ENCODE measurements at regions not wholly inside any gene's neighbourhood (a gene's known extent, or its start where the extent isn't known, plus 50 kb on each side); places are given as distances from the start of the nearest gene placed in this dataset.

DNA sequence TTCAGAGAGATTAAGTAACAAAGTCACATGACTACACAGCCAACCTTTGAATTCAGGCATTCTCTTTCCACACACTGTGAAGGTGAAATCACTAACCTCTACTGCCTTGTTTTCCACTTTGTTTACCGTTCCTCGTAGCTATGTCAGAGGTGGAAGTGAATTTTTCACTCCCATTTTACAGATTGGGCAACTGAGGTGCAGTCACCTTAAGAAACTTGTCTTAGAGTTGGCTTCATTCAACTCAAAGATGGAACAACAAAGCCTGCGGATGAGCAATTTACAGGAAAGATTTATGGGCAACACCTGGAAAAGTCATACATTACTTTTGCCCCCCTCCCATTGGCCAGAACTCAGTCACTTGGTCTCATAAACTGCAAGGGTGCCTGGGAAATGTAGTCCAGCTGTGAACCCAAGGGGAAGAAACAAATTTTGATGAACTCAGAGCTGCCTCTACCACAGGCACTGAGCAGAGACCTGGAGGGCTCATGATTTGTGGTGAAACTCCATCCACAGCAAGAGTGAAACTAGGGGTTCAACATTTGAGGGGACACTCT is 784.6 kb upstream of the EEF2KMT start:
- POLR2A ChIA-PET: no interaction called here
- CTCF ChIA-PET: no interaction called here
- no peak for DNase-seq (ENCODE audit: extremely low spot score)
- no peak for TF ChIP-seq SP1 (IDR thresholded peaks at IDR 0.05)
- TF ChIP-seq ZNF384 (IDR thresholded peaks at IDR 0.05): no peak
- TF ChIP-seq HDGF (IDR thresholded peaks at IDR 0.05; ENCODE audit: borderline replicate concordance): no peak
- no peak for TF ChIP-seq FOXK2 (IDR thresholded peaks at IDR 0.05)
- no peak for TF ChIP-seq L3MBTL2 (conservative IDR thresholded peaks at IDR 0.05)
- TF ChIP-seq, protein P1, sequence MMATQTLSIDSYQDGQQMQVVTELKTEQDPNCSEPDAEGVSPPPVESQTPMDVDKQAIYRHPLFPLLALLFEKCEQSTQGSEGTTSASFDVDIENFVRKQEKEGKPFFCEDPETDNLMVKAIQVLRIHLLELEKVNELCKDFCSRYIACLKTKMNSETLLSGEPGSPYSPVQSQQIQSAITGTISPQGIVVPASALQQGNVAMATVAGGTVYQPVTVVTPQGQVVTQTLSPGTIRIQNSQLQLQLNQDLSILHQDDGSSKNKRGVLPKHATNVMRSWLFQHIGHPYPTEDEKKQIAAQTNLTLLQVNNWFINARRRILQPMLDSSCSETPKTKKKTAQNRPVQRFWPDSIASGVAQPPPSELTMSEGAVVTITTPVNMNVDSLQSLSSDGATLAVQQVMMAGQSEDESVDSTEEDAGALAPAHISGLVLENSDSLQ (IDR thresholded peaks at IDR 0.05): no peak
- no peak for TF ChIP-seq SUZ12 (IDR thresholded peaks at IDR 0.05)
- TF ChIP-seq BHLHE40 (IDR thresholded peaks at IDR 0.05; ENCODE audit: borderline replicate concordance): no peak
- TF ChIP-seq LEF1 (IDR thresholded peaks at IDR 0.05; ENCODE audit: borderline replicate concordance): no peak
- no peak for TF ChIP-seq ELF4 (IDR thresholded peaks at IDR 0.05)
- TF ChIP-seq TARDBP (IDR thresholded peaks at IDR 0.05): no peak
- no peak for TF ChIP-seq CTBP1 (IDR thresholded peaks at IDR 0.05; ENCODE audit: borderline replicate concordance)

DNA sequence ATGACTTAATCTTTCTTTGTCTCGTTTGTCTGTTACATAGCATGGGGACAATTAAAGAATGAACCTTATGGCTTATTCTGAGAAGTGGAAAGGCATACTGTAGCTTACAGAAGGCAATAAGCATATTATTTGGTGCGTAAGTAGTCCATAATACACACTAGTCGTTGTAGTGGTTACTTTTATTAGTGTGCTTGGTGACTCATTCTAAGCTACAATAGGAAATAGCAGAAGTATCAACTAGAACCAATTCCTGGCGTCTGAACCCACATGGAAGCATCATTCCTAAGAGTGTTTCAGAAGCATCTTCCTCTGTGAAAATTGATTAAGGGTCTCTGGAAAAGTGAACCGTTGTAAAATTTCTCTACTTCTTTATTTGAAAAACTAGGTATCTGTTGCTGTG is 777.8 kb upstream of the EEF2KMT start:
- CTCF ChIA-PET: no interaction called here
- TF ChIP-seq SUZ12 (IDR thresholded peaks at IDR 0.05): no peak
- TF ChIP-seq TARDBP (IDR thresholded peaks at IDR 0.05): no peak
- no peak for TF ChIP-seq FOXK2 (IDR thresholded peaks at IDR 0.05)
- no peak for TF ChIP-seq FOXA1 (IDR thresholded peaks at IDR 0.05)
- no peak for TF ChIP-seq ELF4 (IDR thresholded peaks at IDR 0.05)
- TF ChIP-seq, protein P1 (IDR thresholded peaks at IDR 0.05): no peak
- TF ChIP-seq NFRKB (IDR thresholded peaks at IDR 0.05): no peak
- no peak for TF ChIP-seq SP1 (IDR thresholded peaks at IDR 0.05)
- no peak for TF ChIP-seq FOXM1 (IDR thresholded peaks at IDR 0.05; ENCODE audit: borderline replicate concordance)
- no peak for TF ChIP-seq BHLHE40 (IDR thresholded peaks at IDR 0.05; ENCODE audit: borderline replicate concordance)
- no peak for TF ChIP-seq CTBP1 (IDR thresholded peaks at IDR 0.05; ENCODE audit: borderline replicate concordance)
- TF ChIP-seq L3MBTL2 (conservative IDR thresholded peaks at IDR 0.05): no peak
- no peak for DNase-seq (ENCODE audit: extremely low spot score)
- POLR2A ChIA-PET: no interaction called here

DNA sequence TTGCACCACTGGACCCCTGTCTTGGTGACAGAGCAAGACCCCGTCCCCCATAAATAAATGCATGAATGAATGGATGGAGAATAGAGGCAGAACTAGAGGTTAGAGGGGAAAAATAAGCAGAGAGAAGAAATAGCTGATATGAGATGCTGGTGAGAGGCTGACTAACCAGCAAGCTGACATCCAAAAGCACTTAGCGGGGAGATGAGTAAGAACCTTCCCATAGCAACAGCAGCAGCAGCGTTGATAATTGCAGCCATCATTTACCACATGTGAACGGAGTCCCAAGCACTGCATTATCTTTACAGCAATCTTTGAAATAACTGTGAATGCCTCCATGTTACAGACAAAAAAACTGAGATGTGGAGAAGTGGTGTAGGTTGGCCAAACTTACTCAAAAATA is 777.3 kb upstream of the EEF2KMT start:
- POLR2A ChIA-PET: no interaction called here
- no peak for DNase-seq (ENCODE audit: extremely low spot score)
- TF ChIP-seq CTBP1 (IDR thresholded peaks at IDR 0.05; ENCODE audit: borderline replicate concordance): no peak
- no peak for TF ChIP-seq FOXM1 (IDR thresholded peaks at IDR 0.05; ENCODE audit: borderline replicate concordance)
- TF ChIP-seq NFRKB (IDR thresholded peaks at IDR 0.05): no peak
- CTCF ChIA-PET: no interaction called here

DNA sequence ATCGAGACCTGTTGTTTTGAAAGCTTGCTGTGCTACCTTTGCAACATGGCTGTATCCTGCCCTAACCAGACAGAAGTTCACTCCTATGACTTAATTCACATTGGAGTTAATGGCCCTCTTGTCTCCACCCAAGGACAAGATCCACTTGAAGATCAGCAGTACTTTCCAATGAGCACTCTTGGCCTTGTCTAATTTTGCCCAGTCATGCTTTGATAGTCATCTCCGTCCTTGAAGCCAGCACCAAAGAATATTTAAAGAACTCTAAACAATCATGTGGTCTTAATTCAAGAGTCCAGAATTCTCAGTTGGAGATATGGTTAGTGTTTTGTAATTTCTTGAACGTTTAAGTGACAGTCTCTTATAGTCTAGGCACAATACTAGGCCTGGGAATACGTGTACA is 775.6 kb upstream of the EEF2KMT start:
- no peak for TF ChIP-seq TARDBP (IDR thresholded peaks at IDR 0.05)
- no peak for TF ChIP-seq SUZ12 (IDR thresholded peaks at IDR 0.05)
- no peak for TF ChIP-seq ELF4 (IDR thresholded peaks at IDR 0.05)
- TF ChIP-seq, protein P1 (IDR thresholded peaks at IDR 0.05): no peak
- no peak for TF ChIP-seq NFRKB (IDR thresholded peaks at IDR 0.05)
- no peak for TF ChIP-seq ZNF384 (IDR thresholded peaks at IDR 0.05)
- TF ChIP-seq FOXK2 (IDR thresholded peaks at IDR 0.05): no peak
- no peak for TF ChIP-seq FOXM1 (IDR thresholded peaks at IDR 0.05; ENCODE audit: borderline replicate concordance)
- no peak for TF ChIP-seq BHLHE40 (IDR thresholded peaks at IDR 0.05; ENCODE audit: borderline replicate concordance)
- no peak for TF ChIP-seq CTBP1 (IDR thresholded peaks at IDR 0.05; ENCODE audit: borderline replicate concordance)
- POLR2A ChIA-PET: no interaction called here
- no peak for DNase-seq (ENCODE audit: extremely low spot score)
- CTCF ChIA-PET: no interaction called here

DNA sequence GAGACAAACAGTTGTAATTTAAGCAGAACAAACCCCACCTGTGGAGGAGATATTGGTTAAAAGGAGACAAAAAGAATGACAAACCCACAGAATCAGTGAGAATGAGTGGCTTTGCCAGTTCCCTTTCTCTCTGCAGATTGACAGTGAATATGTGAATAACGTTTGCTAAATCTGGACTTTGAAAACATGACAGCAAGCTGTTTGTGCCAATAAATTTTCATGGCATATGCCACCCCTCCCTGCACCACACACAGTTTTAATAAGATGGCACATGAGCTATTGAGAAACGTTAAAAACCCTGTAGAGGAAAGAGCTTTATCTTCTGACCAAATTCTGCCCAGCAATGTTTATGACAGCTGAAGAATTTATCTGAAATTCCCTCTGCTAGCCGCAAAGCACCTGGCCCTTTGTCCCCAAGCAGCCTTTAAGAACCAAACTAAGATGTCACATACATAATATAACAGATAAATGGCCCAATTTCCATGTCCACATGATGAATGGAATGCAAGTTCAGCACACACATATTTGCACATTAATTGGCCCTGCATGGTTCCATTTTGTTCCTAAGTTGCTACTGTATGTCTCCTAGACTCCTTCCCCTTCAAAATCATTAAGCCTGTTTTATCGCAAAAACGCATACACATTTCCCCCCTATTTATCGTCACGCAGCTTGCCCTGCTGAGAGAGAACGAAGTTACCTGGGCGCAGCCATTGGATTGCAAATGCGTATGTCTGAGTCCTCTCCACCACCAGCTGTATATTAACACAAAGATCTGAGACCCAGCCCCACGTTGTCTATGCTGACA is 773.5 kb upstream of the EEF2KMT start:
- ChIA-PET CTCF (no interaction called here), POLR2A (no interaction called here)
- no peak for TF ChIP-seq NFRKB (IDR thresholded peaks at IDR 0.05)
- DNase-seq (ENCODE audit: extremely low spot score): no peak

DNA sequence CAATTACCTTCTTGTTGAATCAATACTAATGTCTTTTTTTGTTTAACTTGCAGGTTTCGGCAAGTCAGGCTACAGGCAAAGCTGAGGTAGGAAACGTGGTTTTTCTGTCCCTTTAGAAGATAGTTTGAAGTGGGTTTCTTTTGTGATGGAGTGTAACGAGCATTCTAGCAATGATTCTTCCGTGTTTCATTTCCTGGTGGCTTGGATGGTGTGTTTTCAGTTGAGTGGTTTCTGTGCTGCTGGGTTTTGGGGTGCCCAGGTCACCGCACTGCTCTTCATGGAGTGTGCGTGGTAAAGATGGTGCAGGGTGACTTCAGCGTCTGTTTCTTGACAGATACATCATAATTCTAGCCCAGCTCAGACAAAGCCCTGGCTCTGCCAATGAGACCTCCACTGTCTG is 769.7 kb upstream of the EEF2KMT start:
- ChIA-PET CTCF (no interaction called here), POLR2A (no interaction called here)
- no peak for DNase-seq (ENCODE audit: extremely low spot score)
- TF ChIP-seq, protein P1 (IDR thresholded peaks at IDR 0.05): no peak
- no peak for TF ChIP-seq FOXA1 (IDR thresholded peaks at IDR 0.05)
- TF ChIP-seq ZNF384 (IDR thresholded peaks at IDR 0.05): no peak
- TF ChIP-seq HDGF (IDR thresholded peaks at IDR 0.05; ENCODE audit: borderline replicate concordance): no peak
- no peak for TF ChIP-seq CTBP1 (IDR thresholded peaks at IDR 0.05; ENCODE audit: borderline replicate concordance)
- no peak for TF ChIP-seq LEF1 (IDR thresholded peaks at IDR 0.05; ENCODE audit: borderline replicate concordance)
- TF ChIP-seq FOXM1 (IDR thresholded peaks at IDR 0.05; ENCODE audit: borderline replicate concordance): no peak
- TF ChIP-seq SP1 (IDR thresholded peaks at IDR 0.05): no peak
- no peak for TF ChIP-seq ARNT (IDR thresholded peaks at IDR 0.05)
- TF ChIP-seq ELF4 (IDR thresholded peaks at IDR 0.05): no peak
- TF ChIP-seq BHLHE40 (IDR thresholded peaks at IDR 0.05; ENCODE audit: borderline replicate concordance): no peak
- TF ChIP-seq TARDBP (IDR thresholded peaks at IDR 0.05): no peak
- TF ChIP-seq SUZ12 (IDR thresholded peaks at IDR 0.05): no peak
- TF ChIP-seq L3MBTL2 (conservative IDR thresholded peaks at IDR 0.05): no peak
- no peak for TF ChIP-seq NFRKB (IDR thresholded peaks at IDR 0.05)
- no peak for TF ChIP-seq FOXK2 (IDR thresholded peaks at IDR 0.05)
